ENCODE measurements at regions not wholly inside any gene's neighbourhood (a gene's known extent, or its start where the extent isn't known, plus 50 kb on each side); places are given as distances from the start of the nearest gene placed in this dataset.

DNA sequence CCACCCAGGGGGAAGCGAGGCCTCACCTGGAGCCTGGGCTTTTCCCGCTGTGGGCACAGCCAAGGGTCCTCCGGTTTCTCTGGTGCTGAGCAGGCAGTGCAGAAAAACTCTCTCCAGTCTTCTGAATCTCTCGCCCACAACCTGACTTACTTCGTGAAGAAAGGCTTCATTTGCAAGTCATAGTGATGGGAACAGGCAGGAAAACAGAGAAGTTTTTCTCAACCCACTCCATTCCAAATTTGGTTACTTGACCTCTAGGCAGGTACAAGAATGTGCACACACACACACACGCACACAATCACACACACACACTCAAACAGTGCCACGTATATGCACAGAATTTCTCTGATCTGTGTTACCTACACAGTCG, 524.5 kb downstream of the CD83 start:
- TF ChIP-seq CTCF (IDR thresholded peaks at IDR 0.05): no peak
- no peak for TF ChIP-seq POLR2A (IDR thresholded peaks at IDR 0.05)
- no peak for TF ChIP-seq POLR2AphosphoS5 (IDR thresholded peaks at IDR 0.05)
